Epithelial cell of esophagus (primary cell): ENCODE measurements at regions not wholly inside any gene's neighbourhood (a gene's known extent, or its start where the extent isn't known, plus 50 kb on each side); places are given as distances from the start of the nearest gene placed in this dataset.

Source experiments
- DNase-seq: peaks from one replicate; pipeline ENCODE4 v3.0.0; 2010; ENCODE audit warnings: low read depth
- H3K4me3 ChIP-seq: 2 replicates; pipeline ENCODE4 v1.5.1; 2011; ENCODE audit warnings: mild to moderate bottlenecking, low read length, control low read depth
- CTCF ChIP-seq: IDR thresholded peaks from 2 replicates; pipeline ENCODE4 v1.5.1; 2011; ENCODE audit warnings: low read depth, mild to moderate bottlenecking, low read length, control low read depth, inconsistent platforms; ENCODE audit not compliant: insufficient read depth; ENCODE audit errors: missing control alignments

GRCh38 chr2:47656715-47657600 is 86.2 kb upstream of the KCNK12 start:
- no peak overlapping the region for H3K4me3 ChIP-seq
- peak; percentile 47 for DNase-seq
- no peak for TF ChIP-seq CTCF

GRCh38 chr2:47655563-47655880 is 84.7 kb upstream of the KCNK12 start:
- no peak for TF ChIP-seq CTCF
- DNase-seq, result no peak
- no peak overlapping the region for H3K4me3 ChIP-seq

- DNase-seq, result peak; percentile 59
- H3K4me3 ChIP-seq, result no peak overlapping the region
- no peak for TF ChIP-seq CTCF
Measured at GRCh38 chr2:47654790-47655562, 84.2 kb upstream of the KCNK12 start.

GRCh38 chr2:47653902-47654789 is 83.4 kb upstream of the KCNK12 start:
- TF ChIP-seq CTCF, result peak; percentile 28
- DNase-seq, result peak; percentile 54
- H3K4me3 ChIP-seq, result no peak overlapping the region

- H3K4me3 ChIP-seq, result no peak overlapping the region
- no peak for DNase-seq
- no peak for TF ChIP-seq CTCF
Measured at GRCh38 chr2:47653036-47653435, 82.3 kb upstream of the KCNK12 start.

GRCh38 chr2:47652061-47652690 is 81.4 kb upstream of the KCNK12 start:
- no peak for TF ChIP-seq CTCF

More at GRCh38 chr2:47652061-47652690, 81.4 kb upstream of the KCNK12 start:
- DNase-seq, result no peak
- H3K4me3 ChIP-seq, result no peak overlapping the region
